ENCODE measurements at regions not wholly inside any gene's neighbourhood (a gene's known extent, or its start where the extent isn't known, plus 50 kb on each side); places are given as distances from the start of the nearest gene placed in this dataset.

DNA sequence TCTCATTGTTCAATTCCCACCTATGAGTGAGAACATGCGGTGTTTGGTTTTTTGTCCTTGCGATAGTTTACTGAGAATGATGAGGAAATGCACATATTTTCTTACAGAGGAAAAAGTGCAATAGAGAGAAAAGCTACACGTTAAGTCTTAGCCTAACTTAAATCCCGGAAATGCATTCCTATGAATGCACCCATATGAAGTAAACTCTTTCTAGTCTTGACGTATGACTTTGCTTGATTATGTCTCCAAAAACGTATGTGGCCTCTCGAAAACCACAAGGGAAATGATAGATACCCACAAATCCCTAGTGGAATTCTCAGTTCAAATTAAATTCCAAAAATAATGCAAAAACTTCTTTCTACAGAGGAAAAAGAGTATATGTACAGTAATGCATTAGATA is 90.7 kb upstream of the SASH1 start:
- H3K4me1 ChIP-seq (ENCODE audit: insufficient read depth, low read length), result no peaks in the 10 kb centered on the region
- no peaks in the 10 kb centered on the region for H3K9me3 ChIP-seq (ENCODE audit: control insufficient read depth in 1 of 2, insufficient read depth in 1 of 2, low read length in 2 of 2)
- H3K27ac ChIP-seq (ENCODE audit: low read depth in 1 of 2, low read length in 2 of 2), result no peak overlapping the region
- Mint-ChIP-seq H3K4me1 (ENCODE audit: low read depth) (no peaks in the 10 kb centered on the region), H3K27ac (no peak overlapping the region), H3K9me3 (no peaks in the 10 kb centered on the region), H3K27me3 (peaks cover 27% of the 10 kb centered on the region), H3K36me3 (ENCODE audit: low read depth) (no peaks in the 10 kb centered on the region), H3K4me3 (no peak overlapping the region)
- TF ChIP-seq, protein P1, sequence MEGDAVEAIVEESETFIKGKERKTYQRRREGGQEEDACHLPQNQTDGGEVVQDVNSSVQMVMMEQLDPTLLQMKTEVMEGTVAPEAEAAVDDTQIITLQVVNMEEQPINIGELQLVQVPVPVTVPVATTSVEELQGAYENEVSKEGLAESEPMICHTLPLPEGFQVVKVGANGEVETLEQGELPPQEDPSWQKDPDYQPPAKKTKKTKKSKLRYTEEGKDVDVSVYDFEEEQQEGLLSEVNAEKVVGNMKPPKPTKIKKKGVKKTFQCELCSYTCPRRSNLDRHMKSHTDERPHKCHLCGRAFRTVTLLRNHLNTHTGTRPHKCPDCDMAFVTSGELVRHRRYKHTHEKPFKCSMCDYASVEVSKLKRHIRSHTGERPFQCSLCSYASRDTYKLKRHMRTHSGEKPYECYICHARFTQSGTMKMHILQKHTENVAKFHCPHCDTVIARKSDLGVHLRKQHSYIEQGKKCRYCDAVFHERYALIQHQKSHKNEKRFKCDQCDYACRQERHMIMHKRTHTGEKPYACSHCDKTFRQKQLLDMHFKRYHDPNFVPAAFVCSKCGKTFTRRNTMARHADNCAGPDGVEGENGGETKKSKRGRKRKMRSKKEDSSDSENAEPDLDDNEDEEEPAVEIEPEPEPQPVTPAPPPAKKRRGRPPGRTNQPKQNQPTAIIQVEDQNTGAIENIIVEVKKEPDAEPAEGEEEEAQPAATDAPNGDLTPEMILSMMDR (IDR thresholded peaks at IDR 0.05), result no peak
- CTCF ChIA-PET, result no interaction called here
- ATAC-seq (ENCODE audit: poor library complexity) (no peak), DNase-seq (no peak)
- no peaks in the 10 kb centered on the region for H3K36me3 ChIP-seq (ENCODE audit: insufficient read depth, low read length)
- intact Hi-C loops (cut with DNase I, micrococcal nuclease), result loop anchor here (1.0 to 5.0 kb wide), 3 partner anchors 75 to 1395 kb away; no protein-coding TSS in a partner anchor
- H3K27me3 ChIP-seq (ENCODE audit: control insufficient read depth in 1 of 2, insufficient read depth in 2 of 2, low read length in 2 of 2), result no peaks in the 10 kb centered on the region
- POLR2A ChIA-PET, result no interaction called here
- no peak overlapping the region for H3K4me3 ChIP-seq (ENCODE audit: low read length)

DNA sequence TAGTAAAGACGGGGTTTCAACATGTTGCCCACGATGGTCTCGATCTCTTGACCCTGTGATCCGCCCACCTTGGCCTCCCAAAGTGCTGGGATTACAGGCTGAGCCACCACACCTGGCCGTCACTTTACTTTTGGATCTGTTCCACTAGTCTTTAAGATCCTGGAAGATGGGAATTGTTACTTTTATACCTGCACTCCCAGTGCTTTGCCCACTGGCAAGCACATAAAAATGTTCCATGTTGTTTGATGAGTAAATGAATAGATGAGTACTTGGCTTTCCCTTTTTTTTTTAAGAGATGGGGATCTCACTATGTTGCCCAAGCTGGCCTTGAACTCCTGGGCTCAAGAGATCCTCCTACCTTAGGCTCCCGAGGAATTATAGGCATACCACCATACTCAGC is 84.8 kb upstream of the SASH1 start:
- CTCF ChIA-PET, result no interaction called here
- no peak overlapping the region for H3K27ac Mint-ChIP-seq
- DNase-seq (no peak), ATAC-seq (ENCODE audit: poor library complexity) (no peak)
- no peak overlapping the region for H3K4me3 Mint-ChIP-seq
- no peaks in the 10 kb centered on the region for H3K36me3 ChIP-seq (ENCODE audit: insufficient read depth, low read length)
- H3K4me1 ChIP-seq (ENCODE audit: insufficient read depth, low read length), result no peaks in the 10 kb centered on the region
- H3K4me3 ChIP-seq (ENCODE audit: low read length), result no peak overlapping the region
- no peaks in the 10 kb centered on the region for H3K36me3 Mint-ChIP-seq (ENCODE audit: low read depth)
- peaks cover 0 to 3% of the 10 kb centered on the region in 2 experiments for H3K9me3 ChIP-seq (ENCODE audit: control insufficient read depth in 1 of 2, insufficient read depth in 1 of 2, low read length in 2 of 2)
- intact Hi-C loops (cut with DNase I, micrococcal nuclease), result no loop called here
- no peaks in the 10 kb centered on the region for H3K4me1 Mint-ChIP-seq (ENCODE audit: low read depth)
- H3K9me3 Mint-ChIP-seq, result no peaks in the 10 kb centered on the region
- TF ChIP-seq, protein P1 (IDR thresholded peaks at IDR 0.05), result no peak
- H3K27me3 ChIP-seq (ENCODE audit: control insufficient read depth in 1 of 2, insufficient read depth in 2 of 2, low read length in 2 of 2), result no peaks in the 10 kb centered on the region
- peaks cover 32% of the 10 kb centered on the region for H3K27me3 Mint-ChIP-seq
- POLR2A ChIA-PET, result no interaction called here
- no peak overlapping the region for H3K27ac ChIP-seq (ENCODE audit: low read depth in 1 of 2, low read length in 2 of 2)

DNA sequence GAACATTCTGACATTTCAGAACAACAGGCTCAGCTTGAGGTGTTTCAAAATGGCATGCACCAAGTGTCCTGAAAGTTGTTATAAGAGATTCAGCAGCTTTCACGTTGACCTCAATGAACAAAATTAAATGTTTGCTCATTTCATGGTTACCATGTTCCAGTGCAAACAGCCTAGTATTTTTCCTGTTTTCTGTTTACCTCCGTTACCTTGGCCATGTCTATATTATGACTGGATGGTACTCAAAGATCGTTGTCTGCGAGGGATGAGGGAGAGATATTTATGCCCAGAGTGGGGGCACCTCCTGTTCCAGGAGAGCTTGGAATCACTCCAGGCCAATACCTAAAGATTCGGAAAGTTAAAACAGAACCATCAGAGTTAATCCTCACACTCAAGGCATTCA is 83.8 kb upstream of the SASH1 start:
- Mint-ChIP-seq H3K4me3 (no peak overlapping the region), H3K27me3 (peaks cover 35% of the 10 kb centered on the region), H3K27ac (no peak overlapping the region), H3K4me1 (ENCODE audit: low read depth) (no peaks in the 10 kb centered on the region), H3K36me3 (ENCODE audit: low read depth) (no peaks in the 10 kb centered on the region), H3K9me3 (no peaks in the 10 kb centered on the region)
- H3K27ac ChIP-seq (ENCODE audit: low read depth in 1 of 2, low read length in 2 of 2), result no peak overlapping the region
- ATAC-seq (ENCODE audit: poor library complexity) (no peak), DNase-seq (no peak)
- TF ChIP-seq, protein P1 (IDR thresholded peaks at IDR 0.05), result no peak
- ChIA-PET CTCF (no interaction called here), POLR2A (no interaction called here)
- peaks cover 0 to 3% of the 10 kb centered on the region in 2 experiments for H3K9me3 ChIP-seq (ENCODE audit: control insufficient read depth in 1 of 2, insufficient read depth in 1 of 2, low read length in 2 of 2)
- no peak overlapping the region for H3K4me3 ChIP-seq (ENCODE audit: low read length)
- no peaks in the 10 kb centered on the region for H3K4me1 ChIP-seq (ENCODE audit: insufficient read depth, low read length)
- H3K36me3 ChIP-seq (ENCODE audit: insufficient read depth, low read length), result no peaks in the 10 kb centered on the region
- intact Hi-C loops (cut with DNase I, micrococcal nuclease), result no loop called here
- no peaks in the 10 kb centered on the region for H3K27me3 ChIP-seq (ENCODE audit: control insufficient read depth in 1 of 2, insufficient read depth in 2 of 2, low read length in 2 of 2)

All from CD4-positive, alpha-beta T cell (primary cell).